ENCODE measurements at regions not wholly inside any gene's neighbourhood (a gene's known extent, or its start where the extent isn't known, plus 50 kb on each side); places are given as distances from the start of the nearest gene placed in this dataset.

GRCh38 chr18:47528343-47528742 lies 276.9 kb upstream of the SKOR2 start:
- TF ChIP-seq EP300 (IDR thresholded peaks at IDR 0.05; ENCODE audit: low read depth in 2 of 2, low read length in 2 of 2) (no peak), EP300 (CRISPR knock-in tag; IDR thresholded peaks at IDR 0.05; ENCODE audit: borderline replicate concordance) (no peak), POLR2A (IDR thresholded peaks at IDR 0.05; ENCODE audit: insufficient read depth in 1 of 2, low read depth in 2 of 2, low read length in 2 of 2) (no peak), NFYB (CRISPR knock-in tag; IDR thresholded peaks at IDR 0.05) (no peak), ZNF75D (CRISPR knock-in tag; IDR thresholded peaks at IDR 0.05; ENCODE audit: borderline replicate concordance) (no peak), ISL2 (CRISPR knock-in tag; IDR thresholded peaks at IDR 0.05) (no peak), ZNF776 (CRISPR knock-in tag; IDR thresholded peaks at IDR 0.05) (no peak), ZNF281 (CRISPR knock-in tag; IDR thresholded peaks at IDR 0.05; ENCODE audit: borderline replicate concordance) (no peak), SALL2 (CRISPR knock-in tag; IDR thresholded peaks at IDR 0.05) (no peak), ESRRA (CRISPR knock-in tag; IDR thresholded peaks at IDR 0.05; ENCODE audit: low read depth) (no peak), TEAD2 (CRISPR knock-in tag; IDR thresholded peaks at IDR 0.05) (no peak), ZNF333 (CRISPR knock-in tag; IDR thresholded peaks at IDR 0.05; ENCODE audit: borderline replicate concordance) (no peak), ZNF766 (CRISPR knock-in tag; IDR thresholded peaks at IDR 0.05; ENCODE audit: borderline replicate concordance) (no peak)
- TF ChIP-seq, protein P1, sequence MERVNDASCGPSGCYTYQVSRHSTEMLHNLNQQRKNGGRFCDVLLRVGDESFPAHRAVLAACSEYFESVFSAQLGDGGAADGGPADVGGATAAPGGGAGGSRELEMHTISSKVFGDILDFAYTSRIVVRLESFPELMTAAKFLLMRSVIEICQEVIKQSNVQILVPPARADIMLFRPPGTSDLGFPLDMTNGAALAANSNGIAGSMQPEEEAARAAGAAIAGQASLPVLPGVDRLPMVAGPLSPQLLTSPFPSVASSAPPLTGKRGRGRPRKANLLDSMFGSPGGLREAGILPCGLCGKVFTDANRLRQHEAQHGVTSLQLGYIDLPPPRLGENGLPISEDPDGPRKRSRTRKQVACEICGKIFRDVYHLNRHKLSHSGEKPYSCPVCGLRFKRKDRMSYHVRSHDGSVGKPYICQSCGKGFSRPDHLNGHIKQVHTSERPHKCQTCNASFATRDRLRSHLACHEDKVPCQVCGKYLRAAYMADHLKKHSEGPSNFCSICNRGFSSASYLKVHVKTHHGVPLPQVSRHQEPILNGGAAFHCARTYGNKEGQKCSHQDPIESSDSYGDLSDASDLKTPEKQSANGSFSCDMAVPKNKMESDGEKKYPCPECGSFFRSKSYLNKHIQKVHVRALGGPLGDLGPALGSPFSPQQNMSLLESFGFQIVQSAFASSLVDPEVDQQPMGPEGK (CRISPR knock-in tag; IDR thresholded peaks at IDR 0.05) = no peak
- TF ChIP-seq, protein P2, sequence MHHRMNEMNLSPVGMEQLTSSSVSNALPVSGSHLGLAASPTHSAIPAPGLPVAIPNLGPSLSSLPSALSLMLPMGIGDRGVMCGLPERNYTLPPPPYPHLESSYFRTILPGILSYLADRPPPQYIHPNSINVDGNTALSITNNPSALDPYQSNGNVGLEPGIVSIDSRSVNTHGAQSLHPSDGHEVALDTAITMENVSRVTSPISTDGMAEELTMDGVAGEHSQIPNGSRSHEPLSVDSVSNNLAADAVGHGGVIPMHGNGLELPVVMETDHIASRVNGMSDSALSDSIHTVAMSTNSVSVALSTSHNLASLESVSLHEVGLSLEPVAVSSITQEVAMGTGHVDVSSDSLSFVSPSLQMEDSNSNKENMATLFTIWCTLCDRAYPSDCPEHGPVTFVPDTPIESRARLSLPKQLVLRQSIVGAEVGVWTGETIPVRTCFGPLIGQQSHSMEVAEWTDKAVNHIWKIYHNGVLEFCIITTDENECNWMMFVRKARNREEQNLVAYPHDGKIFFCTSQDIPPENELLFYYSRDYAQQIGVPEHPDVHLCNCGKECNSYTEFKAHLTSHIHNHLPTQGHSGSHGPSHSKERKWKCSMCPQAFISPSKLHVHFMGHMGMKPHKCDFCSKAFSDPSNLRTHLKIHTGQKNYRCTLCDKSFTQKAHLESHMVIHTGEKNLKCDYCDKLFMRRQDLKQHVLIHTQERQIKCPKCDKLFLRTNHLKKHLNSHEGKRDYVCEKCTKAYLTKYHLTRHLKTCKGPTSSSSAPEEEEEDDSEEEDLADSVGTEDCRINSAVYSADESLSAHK (CRISPR knock-in tag; IDR thresholded peaks at IDR 0.05; ENCODE audit: borderline replicate concordance) = no peak
